ENCODE measurements at regions not wholly inside any gene's neighbourhood (a gene's known extent, or its start where the extent isn't known, plus 50 kb on each side); places are given as distances from the start of the nearest gene placed in this dataset.

GRCh38 chr9:80467632-80468031 is 895.9 kb downstream of the TLE4 start:
- no peak overlapping the region for H3K27ac ChIP-seq (ENCODE audit: insufficient read length, low read depth, low read length)
- H3K36me3 Mint-ChIP-seq (ENCODE audit: insufficient read depth in 1 of 3, low read depth in 3 of 3), result peaks cover 0 to 5% (median 3%) of the 10 kb centered on the region in 3 experiments; a peak in 3 of 7 replicates

More at GRCh38 chr9:80467632-80468031, 895.9 kb downstream of the TLE4 start:
- DNase-seq, result no peak
- no peak for TF ChIP-seq CTCF (conservative IDR thresholded peaks at IDR 0.05)
- Histone ChIP-seq H3K56ac (ENCODE audit: insufficient read length, low read depth, low read length) (no peak overlapping the region), H2BK20ac (ENCODE audit: low read depth, low read length, poor library complexity, severe bottlenecking) (no peak overlapping the region), H2BK5ac (ENCODE audit: insufficient read length, low read length) (no peak overlapping the region), H3K27me3 (ENCODE audit: insufficient read depth, low read length) (no peaks in the 10 kb centered on the region), H2BK120ac (ENCODE audit: low read depth, low read length, poor library complexity, severe bottlenecking) (no peak overlapping the region), H3K79me2 (ENCODE audit: insufficient read depth, low read length) (no peaks in the 10 kb centered on the region), H4K5ac (ENCODE audit: insufficient read length, low read depth, low read length) (no peak overlapping the region), H2AFZ (ENCODE audit: low read length) (no peak overlapping the region), H3K9me3 (ENCODE audit: control insufficient read depth, low read depth, low read length) (no peaks in the 10 kb centered on the region), H3K18ac (ENCODE audit: insufficient read length, low read depth, low read length) (no peak overlapping the region), H2BK15ac (ENCODE audit: low read depth, low read length) (no peak overlapping the region), H3K4ac (ENCODE audit: low read depth, low read length) (no peak overlapping the region), H2BK12ac (ENCODE audit: insufficient read length, low read depth, low read length) (no peak overlapping the region), H4K8ac (replicated peaks; ENCODE audit: insufficient read length, low read depth, low read length) (no peak overlapping the region), H2AK5ac (ENCODE audit: insufficient read length, low read length) (no peak overlapping the region), H3K79me1 (ENCODE audit: insufficient read depth, low read depth, low read length, poor library complexity, severe bottlenecking) (no peaks in the 10 kb centered on the region), H3K23ac (ENCODE audit: insufficient read length, low read depth, low read length) (no peak overlapping the region), H3K4me1 (ENCODE audit: insufficient read depth, low read length) (no peaks in the 10 kb centered on the region), H3K14ac (ENCODE audit: insufficient read depth, low read length) (no peak overlapping the region), H3K23me2 (ENCODE audit: insufficient read length, low read depth, low read length, poor library complexity, severe bottlenecking) (no peaks in the 10 kb centered on the region), H4K20me1 (ENCODE audit: control insufficient read depth, insufficient read depth, insufficient read length) (no peaks in the 10 kb centered on the region), H4K91ac (ENCODE audit: insufficient read length, low read depth, low read length) (no peak overlapping the region), H3K9ac (ENCODE audit: extremely low read depth, insufficient read length, low read length) (no peak overlapping the region), H3K4me2 (ENCODE audit: insufficient read depth, insufficient read length, low read length) (no peak overlapping the region), H3T11ph (ENCODE audit: low read length) (no peak overlapping the region)
- H3K4me3 Mint-ChIP-seq, result no peak overlapping the region
- no peak overlapping the region; a peak in 1 of 7 replicates for H3K27ac Mint-ChIP-seq
- no peaks in the 10 kb centered on the region for H3K27me3 Mint-ChIP-seq (ENCODE audit: low read depth)
- no CpG with 5 or more reads among the region's 3 CpGs for WGBS (ENCODE audit: extremely low coverage, insufficient read length, low lambda C conversion rate)
- H3K9me3 Mint-ChIP-seq, result peaks cover 0 to 1% of the 10 kb centered on the region in 2 experiments; a peak in 4 of 5 replicates
- peaks cover 0 to 6% of the 10 kb centered on the region in 2 experiments; a peak in 2 of 4 replicates for H3K4me1 Mint-ChIP-seq

All from H9 (cell line).